LoVo (cell line): ENCODE measurements at regions not wholly inside any gene's neighbourhood (a gene's known extent, or its start where the extent isn't known, plus 50 kb on each side); places are given as distances from the start of the nearest gene placed in this dataset.
A peak's percentile ranks its signal among the peaks of the same experiment; 100 is the strongest.

Source experiments
- DNase-seq: peaks from one replicate; pipeline ENCODE4 v3.0.0-alpha.2; 2016; ENCODE audit warnings: low spot score

GRCh38 chr2:52934920-52935640 lies 832.5 kb upstream of the CHAC2 start:
- DNase-seq, result no peak

GRCh38 chr2:52934323-52934898 lies 833.2 kb upstream of the CHAC2 start:
- DNase-seq, result peak; percentile 80

GRCh38 chr2:52933878-52934277 lies 833.7 kb upstream of the CHAC2 start:
- DNase-seq, result no peak

- DNase-seq, result no peak
Observed at GRCh38 chr2:52931660-52932059, 835.9 kb upstream of the CHAC2 start.

- DNase-seq, result no peak
Observed at GRCh38 chr2:52929412-52929811, 838.2 kb upstream of the CHAC2 start.

GRCh38 chr2:52919673-52920072 lies 847.9 kb upstream of the CHAC2 start:
- DNase-seq, result peak; percentile 5

- DNase-seq, result no peak
Observed at GRCh38 chr2:52918551-52918950, 849.1 kb upstream of the CHAC2 start.

- DNase-seq, result no peak
Observed at GRCh38 chr2:52916981-52917380, 850.6 kb upstream of the CHAC2 start.

- DNase-seq, result no peak
Observed at GRCh38 chr2:52904355-52904891, 863.2 kb upstream of the CHAC2 start.

- DNase-seq, result no peak
Observed at GRCh38 chr2:52897511-52898044, 870.0 kb upstream of the CHAC2 start.

- DNase-seq, result no peak
Observed at GRCh38 chr2:52895726-52896340, 871.8 kb upstream of the CHAC2 start.

- DNase-seq, result no peak
Observed at GRCh38 chr2:52886556-52886955, 881.0 kb upstream of the CHAC2 start.

- no peak for DNase-seq
Observed at GRCh38 chr2:52884761-52885352, 882.7 kb upstream of the CHAC2 start.

- no peak for DNase-seq
Observed at GRCh38 chr2:52882974-52883373, 884.6 kb upstream of the CHAC2 start.

- peak; percentile 15 for DNase-seq
Observed at GRCh38 chr2:52881606-52882005, 886.0 kb upstream of the CHAC2 start.

GRCh38 chr2:52880872-52881271 lies 886.7 kb upstream of the CHAC2 start:
- no peak for DNase-seq

- no peak for DNase-seq
Observed at GRCh38 chr2:52879561-52879960, 888.0 kb upstream of the CHAC2 start.

- no peak for DNase-seq
Observed at GRCh38 chr2:52877703-52878102, 889.9 kb upstream of the CHAC2 start.

- DNase-seq, result no peak
Observed at GRCh38 chr2:52874466-52875106, 893.0 kb upstream of the CHAC2 start.

GRCh38 chr2:52862801-52863200 lies 904.8 kb upstream of the CHAC2 start:
- no peak for DNase-seq

GRCh38 chr2:52861596-52861995 lies 906.0 kb upstream of the CHAC2 start:
- no peak for DNase-seq

- no peak for DNase-seq
Observed at GRCh38 chr2:52859065-52859464, 908.5 kb upstream of the CHAC2 start.
